ENCODE measurements at regions not wholly inside any gene's neighbourhood (a gene's known extent, or its start where the extent isn't known, plus 50 kb on each side); places are given as distances from the start of the nearest gene placed in this dataset.

DNA sequence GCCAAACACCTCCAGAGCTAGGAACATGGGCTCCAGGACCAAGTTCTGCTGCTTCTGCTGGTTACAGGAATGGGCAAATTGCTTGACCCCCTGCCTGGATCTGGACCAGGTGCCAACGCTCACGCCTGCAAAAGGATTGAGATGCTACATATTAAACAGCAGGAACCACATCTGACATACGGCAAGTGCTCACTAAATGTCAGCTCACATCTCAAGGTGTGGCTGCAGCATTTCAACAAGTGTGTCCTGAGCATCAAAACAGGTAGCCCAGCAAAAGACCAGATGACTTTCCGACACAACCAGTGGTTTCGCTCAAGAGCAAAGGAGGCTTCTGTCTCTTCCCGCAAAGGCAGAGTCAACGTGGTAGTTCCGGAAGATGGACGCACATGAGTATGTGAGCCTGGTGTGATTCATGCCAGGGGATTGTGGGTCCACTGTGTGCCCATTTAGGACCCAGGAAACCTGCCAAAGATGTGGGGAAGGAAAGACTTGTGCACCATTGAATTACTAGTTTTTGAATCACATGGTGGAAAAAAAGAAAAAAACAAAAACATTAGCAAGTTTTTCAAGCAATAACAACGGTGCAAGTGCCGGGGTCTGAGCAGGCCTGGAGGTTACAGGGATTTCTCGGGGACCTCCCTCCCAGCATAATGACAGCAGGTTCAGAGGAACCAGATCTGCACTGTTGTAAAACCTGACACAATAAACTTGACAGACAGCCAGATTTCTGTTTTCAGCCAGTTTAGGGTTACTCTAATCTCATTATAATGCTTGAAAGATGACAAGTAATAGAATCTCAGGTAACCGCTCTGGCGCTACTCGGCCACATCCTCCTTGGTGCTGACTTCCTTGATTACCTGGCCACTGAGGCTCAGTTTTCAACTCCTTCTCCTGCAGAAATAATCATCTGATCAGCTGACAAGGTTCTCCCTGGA, 77.9 kb downstream of the SOX1 start:
- H3K27me3 ChIP-seq (ENCODE audit: insufficient read depth, low read length): no peaks in the 10 kb centered on the region
- no peaks in the 10 kb centered on the region for H3K4me1 ChIP-seq (ENCODE audit: insufficient read depth, low read length)
- Mint-ChIP-seq H3K9me3 (ENCODE audit: unreplicated experiment) (peaks cover 3% of the 10 kb centered on the region), H3K27ac (ENCODE audit: unreplicated experiment) (peak overlapping the region; percentile 2), H3K36me3 (ENCODE audit: low read depth, unreplicated experiment) (no peaks in the 10 kb centered on the region), H3K4me3 (ENCODE audit: unreplicated experiment) (no peak overlapping the region), H3K4me1 (ENCODE audit: low read depth, unreplicated experiment) (peaks cover 7% of the 10 kb centered on the region), H3K27me3 (ENCODE audit: low read depth, unreplicated experiment) (peaks cover 54% of the 10 kb centered on the region)
- H3K9me3 ChIP-seq (ENCODE audit: insufficient read depth, low read depth, low read length): no peaks in the 10 kb centered on the region
- H3K4me2 ChIP-seq (ENCODE audit: low read length): no peak overlapping the region
- H3K36me3 ChIP-seq (ENCODE audit: insufficient read depth, low read length): no peaks in the 10 kb centered on the region
- DNase-seq (ENCODE audit: low read depth) (no peak), FAIRE-seq (no peak)
- H3K27ac ChIP-seq (ENCODE audit: low read depth, low read length): no peak overlapping the region
- H3K9ac ChIP-seq (ENCODE audit: low read length): no peak overlapping the region
- no peaks in the 10 kb centered on the region for H4K20me1 ChIP-seq (ENCODE audit: insufficient read depth, low read length)
- H3K4me3 ChIP-seq (ENCODE audit: insufficient read depth, low read depth, low read length): no peak overlapping the region
- H3K79me2 ChIP-seq (ENCODE audit: insufficient read depth, low read length): no peaks in the 10 kb centered on the region
- no peak overlapping the region for H2AFZ ChIP-seq (ENCODE audit: low read depth, low read length)
- TF ChIP-seq, protein P1, sequence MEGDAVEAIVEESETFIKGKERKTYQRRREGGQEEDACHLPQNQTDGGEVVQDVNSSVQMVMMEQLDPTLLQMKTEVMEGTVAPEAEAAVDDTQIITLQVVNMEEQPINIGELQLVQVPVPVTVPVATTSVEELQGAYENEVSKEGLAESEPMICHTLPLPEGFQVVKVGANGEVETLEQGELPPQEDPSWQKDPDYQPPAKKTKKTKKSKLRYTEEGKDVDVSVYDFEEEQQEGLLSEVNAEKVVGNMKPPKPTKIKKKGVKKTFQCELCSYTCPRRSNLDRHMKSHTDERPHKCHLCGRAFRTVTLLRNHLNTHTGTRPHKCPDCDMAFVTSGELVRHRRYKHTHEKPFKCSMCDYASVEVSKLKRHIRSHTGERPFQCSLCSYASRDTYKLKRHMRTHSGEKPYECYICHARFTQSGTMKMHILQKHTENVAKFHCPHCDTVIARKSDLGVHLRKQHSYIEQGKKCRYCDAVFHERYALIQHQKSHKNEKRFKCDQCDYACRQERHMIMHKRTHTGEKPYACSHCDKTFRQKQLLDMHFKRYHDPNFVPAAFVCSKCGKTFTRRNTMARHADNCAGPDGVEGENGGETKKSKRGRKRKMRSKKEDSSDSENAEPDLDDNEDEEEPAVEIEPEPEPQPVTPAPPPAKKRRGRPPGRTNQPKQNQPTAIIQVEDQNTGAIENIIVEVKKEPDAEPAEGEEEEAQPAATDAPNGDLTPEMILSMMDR (IDR thresholded peaks at IDR 0.05; ENCODE audit: insufficient read depth, low read depth, low read length): no peak
- TF ChIP-seq EZH2 (IDR thresholded peaks at IDR 0.05; ENCODE audit: insufficient read depth, low read length): no peak

DNA sequence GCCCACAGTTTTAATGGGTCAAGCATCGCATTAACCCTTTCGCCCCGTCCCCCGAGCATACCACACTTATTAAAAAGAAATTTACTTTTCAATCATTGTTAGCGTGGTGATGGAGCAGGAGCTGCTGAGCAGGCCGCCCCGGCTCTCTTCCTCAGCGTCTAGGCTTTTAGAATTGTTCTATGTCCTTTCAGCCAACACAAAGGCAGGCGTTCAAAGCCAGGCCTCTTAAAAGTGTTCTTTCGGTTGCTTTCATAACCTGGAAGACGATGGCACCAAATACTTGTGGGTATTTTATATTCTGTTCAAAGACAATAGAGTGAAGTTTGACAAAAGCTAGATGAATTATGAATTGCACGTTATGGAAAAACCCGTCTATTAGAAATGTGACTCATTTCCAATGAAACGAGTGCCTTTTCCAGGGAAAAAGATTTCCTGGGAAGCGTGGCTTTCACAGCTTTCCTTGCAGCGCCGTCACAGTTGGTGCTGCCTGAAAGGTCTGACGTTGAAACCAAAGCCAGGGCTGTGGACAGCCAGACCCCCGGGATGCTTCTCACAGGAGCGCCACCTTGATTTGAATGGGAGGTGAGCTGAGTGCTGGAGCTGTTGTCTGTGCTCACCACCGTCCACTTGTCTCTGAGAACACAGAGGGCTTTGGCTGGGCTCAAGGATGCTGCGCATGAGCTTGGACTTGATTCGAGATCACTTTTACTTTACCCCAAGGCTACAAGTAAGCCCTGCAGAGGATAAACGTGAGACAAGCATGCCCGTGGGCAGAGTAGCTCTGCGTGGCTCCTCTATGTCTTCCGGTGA, 78.8 kb downstream of the SOX1 start:
- no peak for DNase-seq (ENCODE audit: low read depth)
- Histone ChIP-seq H3K9me3 (ENCODE audit: insufficient read depth, low read depth, low read length) (no peaks in the 10 kb centered on the region), H3K27ac (ENCODE audit: low read depth, low read length) (no peak overlapping the region), H3K4me2 (ENCODE audit: low read length) (no peak overlapping the region), H2AFZ (ENCODE audit: low read depth, low read length) (no peak overlapping the region), H4K20me1 (ENCODE audit: insufficient read depth, low read length) (no peaks in the 10 kb centered on the region), H3K79me2 (ENCODE audit: insufficient read depth, low read length) (no peaks in the 10 kb centered on the region), H3K27me3 (ENCODE audit: insufficient read depth, low read length) (no peaks in the 10 kb centered on the region), H3K4me3 (ENCODE audit: insufficient read depth, low read depth, low read length) (no peak overlapping the region), H3K9ac (ENCODE audit: low read length) (no peak overlapping the region), H3K4me1 (ENCODE audit: insufficient read depth, low read length) (no peaks in the 10 kb centered on the region), H3K36me3 (ENCODE audit: insufficient read depth, low read length) (no peaks in the 10 kb centered on the region)
- no peak overlapping the region for H3K4me3 Mint-ChIP-seq (ENCODE audit: unreplicated experiment)
- no peak for TF ChIP-seq EZH2 (IDR thresholded peaks at IDR 0.05; ENCODE audit: insufficient read depth, low read length)
- TF ChIP-seq, protein P1 (IDR thresholded peaks at IDR 0.05; ENCODE audit: insufficient read depth, low read depth, low read length): no peak
- FAIRE-seq: no peak
- no peak overlapping the region for H3K27ac Mint-ChIP-seq (ENCODE audit: unreplicated experiment)
- no peaks in the 10 kb centered on the region for H3K36me3 Mint-ChIP-seq (ENCODE audit: low read depth, unreplicated experiment)
- H3K4me1 Mint-ChIP-seq (ENCODE audit: low read depth, unreplicated experiment): peaks cover 7% of the 10 kb centered on the region
- H3K9me3 Mint-ChIP-seq (ENCODE audit: unreplicated experiment): peaks cover 3% of the 10 kb centered on the region
- peaks cover 49% of the 10 kb centered on the region for H3K27me3 Mint-ChIP-seq (ENCODE audit: low read depth, unreplicated experiment)

Measured in astrocyte (in vitro differentiated cells and primary cell).